ENCODE measurements at regions not wholly inside any gene's neighbourhood (a gene's known extent, or its start where the extent isn't known, plus 50 kb on each side); places are given as distances from the start of the nearest gene placed in this dataset.

DNA sequence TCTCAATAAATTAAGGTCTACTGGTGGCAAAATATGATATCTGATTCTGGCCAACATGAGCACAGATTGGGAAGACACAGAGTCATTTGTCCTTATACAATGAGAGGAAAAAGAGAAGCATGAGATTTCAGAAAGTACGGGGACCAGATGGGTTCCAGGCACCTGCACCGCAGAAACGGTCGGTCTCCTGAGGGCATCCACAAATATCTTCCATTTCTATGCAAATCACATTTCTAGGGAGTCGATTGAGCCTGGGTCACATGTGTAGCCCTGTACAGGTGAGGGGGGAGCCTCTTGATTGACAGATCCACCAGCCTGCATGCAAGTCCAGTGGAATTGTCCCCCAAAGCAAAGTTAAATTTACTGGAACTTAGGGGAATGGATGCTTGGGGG, 415.6 kb downstream of the NPHP4 start:
- H3K79me2 ChIP-seq (replicated peaks; ENCODE audit: insufficient read depth), result no peaks in the 10 kb centered on the region
- Mint-ChIP-seq H3K27me3 (ENCODE audit: insufficient read depth, low read depth, poor library complexity) (peaks cover 5% of the 10 kb centered on the region), H3K4me3 (no peak overlapping the region), H3K9me3 (peaks cover 10% of the 10 kb centered on the region; the same call in 2 of the 3 replicates), H3K27ac (no peak overlapping the region), H3K36me3 (ENCODE audit: low read depth) (no peaks in the 10 kb centered on the region; the same call in 2 of the 3 replicates), H3K4me1 (no peaks in the 10 kb centered on the region; the same call in 2 of the 3 replicates)
- no peaks in the 10 kb centered on the region for H3K27me3 ChIP-seq (ENCODE audit: insufficient read depth)
- H3K27ac ChIP-seq (ENCODE audit: low read depth), result no peak overlapping the region
- H3K4me1 ChIP-seq (ENCODE audit: insufficient read depth), result no peaks in the 10 kb centered on the region
- no peaks in the 10 kb centered on the region for H3K9me2 ChIP-seq (ENCODE audit: insufficient read depth)
- no peaks in the 10 kb centered on the region for H3F3A ChIP-seq (replicated peaks; ENCODE audit: low read depth)
- H3K36me3 ChIP-seq (ENCODE audit: insufficient read depth), result peaks cover 4% of the 10 kb centered on the region; the same call in 1 of the 2 replicates
- no peak overlapping the region for H2AFZ ChIP-seq
- H3K4me2 ChIP-seq, result no peak overlapping the region
- no peak overlapping the region for H3K4me3 ChIP-seq
- no peaks in the 10 kb centered on the region for H4K20me1 ChIP-seq (replicated peaks; ENCODE audit: insufficient read depth)
- ATAC-seq (no peak), DNase-seq (ENCODE audit: low spot score) (no peak)
- TF ChIP-seq, protein P1, sequence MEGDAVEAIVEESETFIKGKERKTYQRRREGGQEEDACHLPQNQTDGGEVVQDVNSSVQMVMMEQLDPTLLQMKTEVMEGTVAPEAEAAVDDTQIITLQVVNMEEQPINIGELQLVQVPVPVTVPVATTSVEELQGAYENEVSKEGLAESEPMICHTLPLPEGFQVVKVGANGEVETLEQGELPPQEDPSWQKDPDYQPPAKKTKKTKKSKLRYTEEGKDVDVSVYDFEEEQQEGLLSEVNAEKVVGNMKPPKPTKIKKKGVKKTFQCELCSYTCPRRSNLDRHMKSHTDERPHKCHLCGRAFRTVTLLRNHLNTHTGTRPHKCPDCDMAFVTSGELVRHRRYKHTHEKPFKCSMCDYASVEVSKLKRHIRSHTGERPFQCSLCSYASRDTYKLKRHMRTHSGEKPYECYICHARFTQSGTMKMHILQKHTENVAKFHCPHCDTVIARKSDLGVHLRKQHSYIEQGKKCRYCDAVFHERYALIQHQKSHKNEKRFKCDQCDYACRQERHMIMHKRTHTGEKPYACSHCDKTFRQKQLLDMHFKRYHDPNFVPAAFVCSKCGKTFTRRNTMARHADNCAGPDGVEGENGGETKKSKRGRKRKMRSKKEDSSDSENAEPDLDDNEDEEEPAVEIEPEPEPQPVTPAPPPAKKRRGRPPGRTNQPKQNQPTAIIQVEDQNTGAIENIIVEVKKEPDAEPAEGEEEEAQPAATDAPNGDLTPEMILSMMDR (conservative IDR thresholded peaks at IDR 0.05; ENCODE audit: low read depth in 2 of 2), result no peak
- TF ChIP-seq, protein P2, sequence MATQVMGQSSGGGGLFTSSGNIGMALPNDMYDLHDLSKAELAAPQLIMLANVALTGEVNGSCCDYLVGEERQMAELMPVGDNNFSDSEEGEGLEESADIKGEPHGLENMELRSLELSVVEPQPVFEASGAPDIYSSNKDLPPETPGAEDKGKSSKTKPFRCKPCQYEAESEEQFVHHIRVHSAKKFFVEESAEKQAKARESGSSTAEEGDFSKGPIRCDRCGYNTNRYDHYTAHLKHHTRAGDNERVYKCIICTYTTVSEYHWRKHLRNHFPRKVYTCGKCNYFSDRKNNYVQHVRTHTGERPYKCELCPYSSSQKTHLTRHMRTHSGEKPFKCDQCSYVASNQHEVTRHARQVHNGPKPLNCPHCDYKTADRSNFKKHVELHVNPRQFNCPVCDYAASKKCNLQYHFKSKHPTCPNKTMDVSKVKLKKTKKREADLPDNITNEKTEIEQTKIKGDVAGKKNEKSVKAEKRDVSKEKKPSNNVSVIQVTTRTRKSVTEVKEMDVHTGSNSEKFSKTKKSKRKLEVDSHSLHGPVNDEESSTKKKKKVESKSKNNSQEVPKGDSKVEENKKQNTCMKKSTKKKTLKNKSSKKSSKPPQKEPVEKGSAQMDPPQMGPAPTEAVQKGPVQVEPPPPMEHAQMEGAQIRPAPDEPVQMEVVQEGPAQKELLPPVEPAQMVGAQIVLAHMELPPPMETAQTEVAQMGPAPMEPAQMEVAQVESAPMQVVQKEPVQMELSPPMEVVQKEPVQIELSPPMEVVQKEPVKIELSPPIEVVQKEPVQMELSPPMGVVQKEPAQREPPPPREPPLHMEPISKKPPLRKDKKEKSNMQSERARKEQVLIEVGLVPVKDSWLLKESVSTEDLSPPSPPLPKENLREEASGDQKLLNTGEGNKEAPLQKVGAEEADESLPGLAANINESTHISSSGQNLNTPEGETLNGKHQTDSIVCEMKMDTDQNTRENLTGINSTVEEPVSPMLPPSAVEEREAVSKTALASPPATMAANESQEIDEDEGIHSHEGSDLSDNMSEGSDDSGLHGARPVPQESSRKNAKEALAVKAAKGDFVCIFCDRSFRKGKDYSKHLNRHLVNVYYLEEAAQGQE (IDR thresholded peaks at IDR 0.05; ENCODE audit: unreplicated experiment), result no peak

DNA sequence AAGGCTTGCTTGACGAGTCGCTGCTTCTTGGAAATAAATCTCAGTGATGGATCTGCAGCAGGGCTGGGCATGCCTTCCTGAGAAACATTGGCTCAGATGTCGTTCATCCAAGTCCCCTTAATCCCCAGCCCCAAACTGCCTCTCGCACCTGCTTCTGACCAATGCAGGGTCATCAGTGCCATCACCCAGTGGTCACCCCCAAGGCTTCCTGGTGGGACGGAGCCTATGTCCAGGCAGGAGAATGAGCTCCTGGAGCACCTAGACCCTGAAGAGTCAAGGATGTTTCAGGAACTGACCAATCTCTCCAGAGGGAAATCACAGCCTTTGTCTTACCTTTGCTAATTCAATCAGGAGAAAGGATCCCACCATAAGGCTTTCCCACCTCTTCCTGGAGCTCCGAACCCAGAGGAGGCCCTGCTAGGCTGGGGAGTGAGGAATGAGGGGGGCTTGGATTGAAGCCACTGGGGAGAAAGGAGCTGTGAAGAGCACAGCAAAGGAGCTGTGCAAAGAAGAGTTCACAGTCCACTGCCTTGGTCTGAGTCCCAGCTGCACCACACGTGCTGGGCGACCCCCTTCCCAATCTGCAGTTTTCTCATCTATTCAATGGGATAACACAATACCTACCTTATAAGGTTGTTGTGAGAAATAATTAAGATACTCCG, 416.1 kb downstream of the NPHP4 start:
- no peak for ATAC-seq
- no peaks in the 10 kb centered on the region; the same call in 2 of the 3 replicates for H3K36me3 Mint-ChIP-seq (ENCODE audit: low read depth)
- no peak overlapping the region for H3K4me2 ChIP-seq
- H3K27ac ChIP-seq (ENCODE audit: low read depth), result no peak overlapping the region
- H3K4me1 ChIP-seq (ENCODE audit: insufficient read depth), result no peaks in the 10 kb centered on the region
- H3K4me3 ChIP-seq, result no peak overlapping the region
- DNase-seq (ENCODE audit: low spot score), result no peak
- H3K4me3 Mint-ChIP-seq, result no peak overlapping the region
- no peak overlapping the region for H2AFZ ChIP-seq
- no peak overlapping the region for H3K27ac Mint-ChIP-seq
- no peaks in the 10 kb centered on the region for H3K27me3 ChIP-seq (ENCODE audit: insufficient read depth)
- H3K4me1 Mint-ChIP-seq, result no peaks in the 10 kb centered on the region; the same call in 2 of the 3 replicates
- H3F3A ChIP-seq (replicated peaks; ENCODE audit: low read depth), result no peaks in the 10 kb centered on the region
- H4K20me1 ChIP-seq (replicated peaks; ENCODE audit: insufficient read depth), result no peaks in the 10 kb centered on the region
- peaks cover 15% of the 10 kb centered on the region for H3K9me3 Mint-ChIP-seq
- no peaks in the 10 kb centered on the region for H3K79me2 ChIP-seq (replicated peaks; ENCODE audit: insufficient read depth)
- no peaks in the 10 kb centered on the region for H3K9me2 ChIP-seq (ENCODE audit: insufficient read depth)
- peaks cover 4% of the 10 kb centered on the region; the same call in 1 of the 2 replicates for H3K36me3 ChIP-seq (ENCODE audit: insufficient read depth)
- peaks cover 5% of the 10 kb centered on the region for H3K27me3 Mint-ChIP-seq (ENCODE audit: insufficient read depth, low read depth, poor library complexity)
- TF ChIP-seq, protein P1 (conservative IDR thresholded peaks at IDR 0.05; ENCODE audit: low read depth in 2 of 2), result no peak
- TF ChIP-seq EZH2 (IDR thresholded peaks at IDR 0.05; ENCODE audit: low read depth, unreplicated experiment) (no peak), ZNF331 (CRISPR knock-in tag; IDR thresholded peaks at IDR 0.05; ENCODE audit: low read depth) (no peak), NANOG (IDR thresholded peaks at IDR 0.05; ENCODE audit: borderline replicate concordance) (no peak), ZNF114 (CRISPR knock-in tag; IDR thresholded peaks at IDR 0.05) (no peak), JUNB (IDR thresholded peaks at IDR 0.05; ENCODE audit: unreplicated experiment) (no peak)
- TF ChIP-seq, protein P2 (IDR thresholded peaks at IDR 0.05; ENCODE audit: unreplicated experiment), result no peak
- TF ChIP-seq, protein P3, sequence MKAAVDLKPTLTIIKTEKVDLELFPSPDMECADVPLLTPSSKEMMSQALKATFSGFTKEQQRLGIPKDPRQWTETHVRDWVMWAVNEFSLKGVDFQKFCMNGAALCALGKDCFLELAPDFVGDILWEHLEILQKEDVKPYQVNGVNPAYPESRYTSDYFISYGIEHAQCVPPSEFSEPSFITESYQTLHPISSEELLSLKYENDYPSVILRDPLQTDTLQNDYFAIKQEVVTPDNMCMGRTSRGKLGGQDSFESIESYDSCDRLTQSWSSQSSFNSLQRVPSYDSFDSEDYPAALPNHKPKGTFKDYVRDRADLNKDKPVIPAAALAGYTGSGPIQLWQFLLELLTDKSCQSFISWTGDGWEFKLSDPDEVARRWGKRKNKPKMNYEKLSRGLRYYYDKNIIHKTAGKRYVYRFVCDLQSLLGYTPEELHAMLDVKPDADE (IDR thresholded peaks at IDR 0.05), result no peak
